Cardiac muscle cell (in vitro differentiated cells and primary cell): ENCODE measurements at regions not wholly inside any gene's neighbourhood (a gene's known extent, or its start where the extent isn't known, plus 50 kb on each side); places are given as distances from the start of the nearest gene placed in this dataset.

Source experiments
- DNase-seq, 2 donors: peaks; one replicate each; pipeline versions ENCODE4 v3.0.0 to v3.0.0-alpha.2; 2010 to 2017; ENCODE audit warnings: low read depth in 1 of 2, low spot score in 1 of 2
- H3K27ac ChIP-seq: fragments of 200-600 bp; sonication (generic); 2 replicates; pipeline ENCODE4 v1.5.1; 2016
- H3K27me3 ChIP-seq: fragments of 200-600 bp; sonication (generic); 2 replicates; pipeline ENCODE4 v1.6.0; 2016; ENCODE audit warnings: control low read depth
- H3K36me3 ChIP-seq: fragments of 200-600 bp; sonication (generic); 2 replicates; pipeline ENCODE4 v1.5.1; 2016; ENCODE audit warnings: control low read depth
- H3K4me1 ChIP-seq: fragments of 200-600 bp; sonication (generic); 2 replicates; pipeline ENCODE4 v1.8.1; 2017; ENCODE audit warnings: low read depth, mild to moderate bottlenecking, mixed run types
- H3K4me3 ChIP-seq: fragments of 200-600 bp; sonication (generic); 2 replicates; pipeline ENCODE4 v1.5.1; 2016; ENCODE audit warnings: mild to moderate bottlenecking
- H3K9me3 ChIP-seq: fragments of 200-600 bp; sonication (generic); 2 replicates; pipeline ENCODE4 v1.5.1; 2017; ENCODE audit warnings: low read depth, mild to moderate bottlenecking, control low read depth
- CTCF ChIP-seq: IDR thresholded peaks from 2 replicates; pipeline ENCODE4 v1.5.1; 2012; ENCODE audit warnings: low read depth, mild to moderate bottlenecking, low read length

- H3K36me3 ChIP-seq, result no peaks in the 10 kb centered on the region
- no peak for TF ChIP-seq CTCF
- H3K4me3 ChIP-seq, result no peak overlapping the region
- H3K27me3 ChIP-seq, result no peaks in the 10 kb centered on the region
- no peaks in the 10 kb centered on the region for H3K9me3 ChIP-seq
- no peaks in the 10 kb centered on the region for H3K4me1 ChIP-seq
- DNase-seq, result no peak
- H3K27ac ChIP-seq, result no peak overlapping the region
Observed at GRCh38 chr1:25054526-25055323, 124.6 kb upstream of the RUNX3 start.

GRCh38 chr1:25053576-25054250 lies 123.6 kb upstream of the RUNX3 start:
- no peak overlapping the region for H3K27ac ChIP-seq
- DNase-seq, result no peak
- H3K4me1 ChIP-seq, result no peaks in the 10 kb centered on the region
- H3K36me3 ChIP-seq, result no peaks in the 10 kb centered on the region
- no peak overlapping the region for H3K4me3 ChIP-seq
- no peak for TF ChIP-seq CTCF
- no peaks in the 10 kb centered on the region for H3K9me3 ChIP-seq
- no peaks in the 10 kb centered on the region for H3K27me3 ChIP-seq

- DNase-seq, result no peak
- H3K27ac ChIP-seq, result no peak overlapping the region
- H3K4me1 ChIP-seq, result no peaks in the 10 kb centered on the region
- no peaks in the 10 kb centered on the region for H3K9me3 ChIP-seq
- TF ChIP-seq CTCF, result no peak
- no peaks in the 10 kb centered on the region for H3K36me3 ChIP-seq
- no peak overlapping the region for H3K4me3 ChIP-seq
- H3K27me3 ChIP-seq, result no peaks in the 10 kb centered on the region
Observed at GRCh38 chr1:25051906-25052305, 121.8 kb upstream of the RUNX3 start.

- TF ChIP-seq CTCF, result no peak
- Histone ChIP-seq H3K4me3 (no peak overlapping the region), H3K27ac (no peak overlapping the region), H3K9me3 (no peaks in the 10 kb centered on the region), H3K4me1 (no peaks in the 10 kb centered on the region), H3K36me3 (no peaks in the 10 kb centered on the region), H3K27me3 (no peaks in the 10 kb centered on the region)
- DNase-seq, result no peak
Observed at GRCh38 chr1:25051504-25051903, 121.4 kb upstream of the RUNX3 start.

- H3K4me3 ChIP-seq, result no peak overlapping the region
- H3K36me3 ChIP-seq, result no peaks in the 10 kb centered on the region
- no peaks in the 10 kb centered on the region for H3K9me3 ChIP-seq
- no peak for DNase-seq
- no peaks in the 10 kb centered on the region for H3K4me1 ChIP-seq
- no peaks in the 10 kb centered on the region for H3K27me3 ChIP-seq
- no peak overlapping the region for H3K27ac ChIP-seq
- TF ChIP-seq CTCF, result no peak
Observed at GRCh38 chr1:25050165-25050564, 120.1 kb upstream of the RUNX3 start.
